HG03025 (cell line): ENCODE measurements at regions not wholly inside any gene's neighbourhood (a gene's known extent, or its start where the extent isn't known, plus 50 kb on each side); places are given as distances from the start of the nearest gene placed in this dataset.
A peak's percentile ranks its signal among the peaks of the same experiment; 100 is the strongest.
"Not testable (repeated sequence)": the region's sequence is repeated elsewhere in the genome, so short reads cannot be mapped to it uniquely, and the experiment has no call there.

Experiments used
- ATAC-seq: cut with Tn5 transposase; IDR thresholded peaks from one replicate; pipeline ENCODE4 v1.9.1; 2021; ENCODE audit warnings: mild to moderate bottlenecking, moderate library complexity; ENCODE audit not compliant: unreplicated experiment, low FRiP score

DNA sequence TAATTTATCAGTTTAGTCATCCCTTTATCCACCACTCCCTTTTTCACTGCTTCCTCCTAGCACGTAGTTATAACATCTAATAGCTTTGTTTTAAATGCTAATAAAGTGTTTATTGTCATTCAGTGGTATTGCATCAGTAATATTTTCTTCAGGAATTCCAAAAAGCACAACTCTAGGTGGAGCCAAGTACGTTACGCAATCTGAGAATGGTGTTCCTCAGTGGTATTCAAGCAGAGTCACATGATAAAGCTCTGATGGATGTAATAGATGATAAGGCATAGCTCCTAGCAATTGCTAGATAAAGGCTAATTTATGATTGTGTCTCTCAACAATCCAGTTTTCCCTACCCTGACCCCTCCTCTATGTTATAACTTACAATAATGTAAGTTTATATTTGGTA, 494.6 kb upstream of the ADGRL4 start:
- ATAC-seq, result no peak

DNA sequence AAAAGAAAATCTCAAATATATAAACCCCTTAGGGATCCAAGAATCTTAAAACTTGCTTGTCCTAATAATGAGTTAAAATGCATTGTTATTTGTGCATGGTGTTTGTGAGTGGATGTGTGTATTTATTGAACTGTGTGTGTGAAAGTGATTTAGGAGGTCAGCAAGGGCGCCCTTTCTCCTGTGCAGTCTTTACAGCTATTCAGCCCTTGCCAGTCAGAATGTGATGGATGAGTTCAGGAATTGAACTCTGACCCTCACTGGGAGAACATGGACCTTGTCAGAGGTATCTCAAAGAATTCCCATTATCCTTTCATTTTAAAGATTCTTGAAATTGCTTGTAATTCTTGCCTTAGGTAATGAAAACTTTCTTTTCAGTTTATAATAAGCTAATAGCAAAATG, 493.0 kb upstream of the ADGRL4 start:
- ATAC-seq, result no peak

- no peak for ATAC-seq
Measured at GRCh38 chr1:79497193-79497773, 490.8 kb upstream of the ADGRL4 start.

- ATAC-seq, result no peak
Measured at GRCh38 chr1:79496129-79496528, 489.6 kb upstream of the ADGRL4 start.

GRCh38 chr1:79493702-79494101, 487.2 kb upstream of the ADGRL4 start:
- not testable (repeated sequence) for ATAC-seq

DNA sequence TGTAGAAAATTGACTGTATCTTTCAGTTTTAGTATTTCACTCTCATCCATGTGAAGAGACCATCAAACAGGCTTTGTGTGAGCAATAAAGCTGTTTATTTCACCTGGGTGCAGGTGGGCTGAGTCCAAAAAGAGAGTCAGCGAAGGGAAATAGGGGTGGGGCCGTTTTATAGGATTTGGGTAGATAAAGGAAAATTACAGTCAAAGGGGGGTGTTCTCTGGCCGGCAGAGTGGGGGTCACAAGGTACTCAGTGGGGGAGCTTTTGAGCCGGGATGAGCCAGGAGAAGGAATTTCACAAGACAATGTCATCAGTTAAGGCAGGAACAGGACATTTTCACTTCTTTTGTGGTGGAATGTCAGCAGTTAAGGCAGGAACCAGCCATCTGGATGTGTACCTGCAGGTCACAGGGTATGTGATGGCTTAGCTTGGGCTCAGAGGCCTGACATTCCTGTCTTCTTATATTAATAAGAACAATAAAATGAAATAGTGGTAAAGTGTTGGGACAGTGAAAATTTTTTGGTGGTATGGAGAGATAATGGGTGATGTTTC, 482.1 kb upstream of the ADGRL4 start:
- not testable (repeated sequence) for ATAC-seq

DNA sequence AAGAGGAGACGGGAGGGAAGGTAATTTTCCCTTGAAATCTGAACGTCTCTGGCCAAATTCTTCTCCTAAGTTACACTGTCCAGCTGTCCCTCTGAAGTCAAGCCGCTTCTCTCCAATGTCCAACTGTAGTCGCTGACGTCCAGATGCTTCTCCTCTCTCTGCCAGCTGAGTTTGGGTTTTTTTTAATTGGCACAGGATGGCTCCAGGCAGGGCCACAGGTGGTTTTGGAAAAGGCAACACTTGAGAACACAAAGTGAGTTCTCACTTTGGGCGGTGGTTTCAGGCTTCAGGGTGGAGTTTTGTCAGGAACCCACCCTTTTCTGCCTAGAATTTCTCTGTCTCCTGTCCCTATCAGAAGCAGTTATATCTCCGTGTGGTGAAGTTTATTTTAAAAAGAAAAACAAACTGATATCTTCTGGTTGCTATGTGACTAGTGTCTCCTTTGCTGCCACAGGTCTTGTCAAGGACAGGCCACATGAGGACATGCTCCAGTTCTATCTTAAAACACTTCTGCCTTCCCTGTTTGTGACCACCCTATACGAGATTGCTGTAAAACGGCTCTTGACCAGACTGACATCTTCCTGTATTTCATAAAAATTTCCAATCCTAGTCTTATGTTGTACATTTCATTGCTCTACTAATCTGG, 472.3 kb upstream of the ADGRL4 start:
- no peak for ATAC-seq

GRCh38 chr1:79478160-79478559, 471.6 kb upstream of the ADGRL4 start:
- no peak for ATAC-seq

DNA sequence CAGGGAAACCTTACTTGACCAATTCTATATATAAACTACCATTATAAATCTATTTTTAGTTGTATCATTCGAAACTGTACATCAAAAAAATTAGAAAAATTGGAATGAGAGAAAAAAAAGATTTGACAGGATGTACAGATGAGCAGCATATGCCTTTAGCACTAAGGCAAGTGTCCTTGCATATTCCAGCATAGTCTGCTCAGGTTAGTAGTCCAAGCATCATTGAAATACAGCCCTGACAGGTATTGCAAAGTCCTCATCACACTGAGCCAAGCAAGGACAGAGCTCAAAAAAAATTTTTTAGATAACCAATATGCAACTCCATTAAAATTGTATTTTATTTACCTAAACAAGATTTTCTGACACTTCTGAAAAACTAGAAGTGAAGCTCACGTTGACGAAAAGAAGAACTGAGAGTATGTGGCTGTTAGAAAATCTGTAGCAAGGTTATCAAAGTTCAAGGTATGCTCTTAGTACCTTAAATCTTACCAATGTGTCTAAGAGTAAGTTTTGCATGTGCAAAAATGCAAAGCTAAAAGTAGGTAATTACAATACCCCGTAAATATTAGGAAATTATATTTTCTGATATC, 465.6 kb upstream of the ADGRL4 start:
- peak; percentile 79 for ATAC-seq

DNA sequence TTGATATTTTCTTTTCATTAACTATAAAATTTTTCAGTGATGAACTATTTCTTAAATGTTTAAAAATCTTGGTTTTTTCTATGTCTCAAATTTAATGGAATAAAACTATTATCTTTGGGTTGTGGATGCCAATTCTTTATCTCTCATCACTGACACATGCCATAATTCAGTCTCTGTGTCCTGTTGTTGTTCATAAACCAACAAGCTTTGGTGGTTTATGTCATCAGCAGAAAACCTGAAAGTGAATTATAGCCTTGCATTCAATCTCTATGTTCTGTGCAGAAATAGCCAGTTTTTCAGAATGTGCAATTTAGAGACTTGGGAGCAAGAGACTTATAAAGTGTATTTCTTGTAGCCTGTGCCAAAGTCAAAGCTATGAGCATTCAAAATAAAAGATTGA, 462.6 kb upstream of the ADGRL4 start:
- no peak for ATAC-seq

DNA sequence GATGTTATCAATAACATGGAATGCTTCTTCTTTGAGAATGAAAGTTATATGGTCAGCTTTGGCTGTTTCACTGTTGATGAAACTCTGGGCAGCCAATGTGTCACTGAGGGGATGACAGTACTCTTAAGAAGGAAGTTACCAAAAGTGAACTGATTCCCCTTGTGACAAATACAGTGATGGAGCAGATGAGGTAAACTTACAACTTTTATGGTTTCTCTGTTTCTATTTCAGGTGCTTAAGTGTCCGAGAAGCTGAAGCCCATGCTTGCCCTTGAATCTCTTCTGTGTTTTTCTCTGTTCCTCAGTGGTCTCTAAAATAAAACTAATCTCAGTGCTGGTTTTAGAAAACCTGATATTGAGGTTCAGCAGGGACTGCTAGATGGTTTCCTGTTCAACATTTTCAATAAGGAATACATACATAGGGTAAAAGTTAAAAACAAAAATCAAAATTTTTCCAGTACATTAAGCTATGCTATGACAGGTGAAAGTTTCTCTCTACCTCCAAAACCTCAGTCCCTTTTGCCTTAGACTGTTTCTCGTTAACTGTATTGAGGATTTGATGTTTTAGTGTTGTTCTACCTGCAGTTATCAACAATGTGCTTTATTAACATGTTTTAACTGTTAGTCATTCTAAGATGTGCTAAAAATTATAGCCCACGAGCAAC, 454.4 kb upstream of the ADGRL4 start:
- ATAC-seq, result peak; percentile 98

DNA sequence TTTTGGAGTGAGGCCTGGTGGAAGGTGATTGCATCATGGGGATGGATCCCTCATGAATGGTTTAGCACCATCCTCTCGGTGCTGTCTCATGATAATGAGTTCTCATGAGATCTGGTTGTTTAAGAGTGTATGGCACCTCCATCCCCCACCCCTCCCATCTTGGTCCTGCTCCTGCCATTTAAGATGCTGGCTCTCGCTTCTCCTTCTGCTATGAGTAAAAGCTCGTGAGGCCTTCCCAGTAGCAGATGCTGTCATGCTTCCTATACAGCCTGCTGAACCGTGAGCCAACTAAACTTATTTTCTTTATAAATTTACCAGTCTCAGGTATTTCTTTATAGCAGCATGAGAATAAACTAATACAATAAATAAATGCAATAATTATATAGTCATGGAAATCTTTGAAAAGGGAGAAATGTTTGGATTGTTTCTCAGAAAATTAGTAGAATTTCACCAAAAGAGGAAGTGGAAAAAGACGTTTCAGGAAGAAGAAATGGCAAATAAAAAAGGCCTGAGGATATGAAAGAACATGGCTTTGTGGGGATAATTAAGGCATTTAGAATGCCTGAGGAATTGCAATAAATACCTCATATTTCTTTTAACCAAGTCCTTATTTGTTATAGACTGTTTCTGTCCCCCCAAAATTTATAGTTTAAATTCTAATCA, 451.2 kb upstream of the ADGRL4 start:
- no peak for ATAC-seq

- ATAC-seq, result no peak
Measured at GRCh38 chr1:79448426-79448825, 441.9 kb upstream of the ADGRL4 start.

DNA sequence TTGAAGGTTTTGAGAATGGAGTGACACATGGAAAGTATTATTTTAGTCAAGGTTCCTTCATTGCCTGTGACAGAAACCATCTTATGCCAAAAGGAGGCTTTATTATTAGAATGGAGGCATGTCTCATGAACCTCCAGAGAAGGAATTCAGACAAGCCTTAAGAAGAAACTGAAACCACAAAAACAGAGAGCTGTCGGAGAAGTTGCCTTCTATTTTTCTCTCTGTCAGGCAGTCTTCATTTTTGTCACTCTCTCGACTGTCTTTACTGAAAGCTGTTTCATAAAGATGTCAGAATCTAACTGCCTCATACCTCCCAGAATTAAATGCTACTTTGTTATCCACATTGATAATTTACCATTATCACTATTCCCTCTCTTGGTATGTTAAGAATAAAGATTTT, 434.7 kb upstream of the ADGRL4 start:
- ATAC-seq, result no peak

DNA sequence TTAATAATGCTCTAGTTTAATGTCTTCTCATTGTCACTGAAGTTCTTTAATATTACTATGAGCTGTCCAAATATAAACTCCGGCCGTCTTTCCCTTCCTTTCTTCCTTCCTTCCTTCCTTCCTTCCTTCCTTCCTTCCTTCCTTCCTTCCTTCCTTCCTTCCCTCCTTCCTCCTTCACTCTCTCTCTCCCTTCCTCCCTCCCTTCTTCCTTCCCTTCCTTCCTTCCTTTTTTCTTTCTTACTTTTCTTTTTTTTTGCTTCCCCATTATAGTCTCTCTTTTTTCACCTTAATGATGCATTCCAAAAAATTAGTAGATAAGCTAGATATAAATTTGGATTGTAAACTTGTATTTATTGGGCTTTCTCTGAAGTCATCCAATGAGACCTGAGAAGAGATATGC, 431.0 kb upstream of the ADGRL4 start:
- ATAC-seq, result no peak

- no peak for ATAC-seq
Measured at GRCh38 chr1:79431340-79431739, 424.8 kb upstream of the ADGRL4 start.

DNA sequence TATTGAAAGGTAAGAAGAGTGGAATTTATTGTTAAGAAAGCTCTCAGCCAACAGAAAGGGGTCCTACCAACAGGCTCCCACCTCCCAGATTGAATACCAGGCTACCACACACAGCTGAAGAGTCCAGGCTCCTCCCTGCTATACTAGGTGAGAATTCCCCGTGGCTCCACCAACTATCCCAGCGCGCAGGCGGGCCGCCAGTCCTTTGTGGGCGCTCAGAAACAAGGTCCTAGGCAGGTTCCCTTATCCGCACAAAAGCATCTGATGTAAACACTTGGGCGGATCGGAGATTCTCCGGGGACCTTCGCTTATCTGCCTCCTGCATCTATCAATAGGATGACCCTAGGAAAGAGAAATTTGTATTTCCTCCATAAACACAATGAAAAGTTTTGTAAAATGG, 423.9 kb upstream of the ADGRL4 start:
- ATAC-seq, result no peak

DNA sequence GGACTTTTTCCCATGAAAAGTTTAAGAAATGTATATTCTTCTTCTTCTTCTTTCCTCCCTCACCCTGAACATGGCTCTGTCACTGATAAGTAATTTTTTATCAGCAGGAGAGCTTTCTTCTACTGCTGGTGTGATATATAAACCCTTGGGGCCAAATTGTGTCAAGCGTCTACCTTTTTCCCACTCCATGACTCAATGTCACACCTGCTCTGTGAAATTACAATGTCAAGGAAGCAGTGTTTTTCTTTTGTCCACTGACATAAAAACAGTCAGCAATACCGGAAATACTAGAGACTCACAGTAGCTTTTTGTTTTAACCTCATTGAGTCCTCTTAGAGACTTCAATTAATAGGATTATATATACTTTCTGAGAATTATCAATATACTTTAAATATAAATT, 416.2 kb upstream of the ADGRL4 start:
- no peak for ATAC-seq

GRCh38 chr1:79398501-79398900, 392.0 kb upstream of the ADGRL4 start:
- ATAC-seq, result no peak

- no peak for ATAC-seq
Measured at GRCh38 chr1:79396901-79397300, 390.4 kb upstream of the ADGRL4 start.
